Suprapubic skin (tissue), 4 donors: ENCODE measurements at regions not wholly inside any gene's neighbourhood (a gene's known extent, or its start where the extent isn't known, plus 50 kb on each side); places are given as distances from the start of the nearest gene placed in this dataset.

ENCODE experiments used
- DNase-seq, 2 donors: peaks; one replicate each; pipeline ENCODE4 v3.0.0-alpha.2; 2019; ENCODE audit warnings: low spot score in 2 of 2
- H3K27ac ChIP-seq: fragments of 200-600 bp; sonication (generic); one replicate; pipeline ENCODE4 v1.5.1; 2019
- H3K27me3 ChIP-seq: fragments of 200-600 bp; sonication (generic); one replicate; pipeline ENCODE4 v1.5.1; 2019
- H3K36me3 ChIP-seq: fragments of 200-600 bp; sonication (generic); one replicate; pipeline ENCODE4 v1.5.1; 2019
- H3K4me1 ChIP-seq: fragments of 200-600 bp; sonication (generic); one replicate; pipeline ENCODE4 v1.5.1; 2019
- H3K4me3 ChIP-seq: fragments of 200-600 bp; sonication (generic); one replicate; pipeline ENCODE4 v1.5.1; 2019; ENCODE audit warnings: mild to moderate bottlenecking
- H3K9me3 ChIP-seq: fragments of 200-600 bp; sonication (generic); one replicate; pipeline ENCODE4 v1.5.1; 2019
- CTCF ChIP-seq, 2 donors: fragments of 200-600 bp in 1 of 2; fragments of 450-650 bp in 1 of 2; sonication (generic) in 1 of 2; IDR thresholded peaks; one replicate each; pipeline ENCODE4 v1.5.1; 2016 to 2019; ENCODE audit warnings: antibody characterized with exemption in 2 of 2, mild to moderate bottlenecking in 1 of 2, moderate library complexity in 1 of 2
- EP300 ChIP-seq: sonication (generic); formaldehyde crosslinking; IDR thresholded peaks from one replicate; pipeline ENCODE4 v1.6.1; 2017; ENCODE audit warnings: antibody characterized with exemption
- POLR2A ChIP-seq, 2 donors: fragments of 450-650 bp; IDR thresholded peaks; one replicate each; pipeline ENCODE4 v1.6.1; 2017; ENCODE audit warnings: antibody characterized with exemption in 2 of 2, mild to moderate bottlenecking in 2 of 2, moderate library complexity in 2 of 2
- POLR2AphosphoS5 ChIP-seq, 3 donors: sonication (generic); formaldehyde crosslinking; IDR thresholded peaks; one replicate each; pipeline ENCODE4 v1.6.1; 2017; ENCODE audit warnings: antibody characterized with exemption in 3 of 3
- WGBS: methylation state at CpG from one replicate; pipeline ENCODE4 v1.1.5; 2018; 5-methylcytosine and 5-hydroxymethylcytosine counted together

- no peaks in the 10 kb centered on the region for H3K36me3 ChIP-seq
- DNase-seq, result no peak
- no peak overlapping the region for H3K4me3 ChIP-seq
- no peaks in the 10 kb centered on the region for H3K27me3 ChIP-seq
- no peak for TF ChIP-seq POLR2AphosphoS5 (IDR thresholded peaks at IDR 0.05)
- TF ChIP-seq POLR2A (IDR thresholded peaks at IDR 0.05), result no peak
- TF ChIP-seq CTCF (IDR thresholded peaks at IDR 0.05), result no peak
- no peaks in the 10 kb centered on the region for H3K4me1 ChIP-seq
- H3K9me3 ChIP-seq, result no peaks in the 10 kb centered on the region
- 83% methylated on average over 1 of the region's 1 CpG for WGBS
- H3K27ac ChIP-seq, result no peak overlapping the region
Measured at GRCh38 chr5:106543330-106543729, 1127.4 kb downstream of the EFNA5 start.

GRCh38 chr5:106530150-106530549, 1140.6 kb downstream of the EFNA5 start:
- no peak for TF ChIP-seq POLR2AphosphoS5 (IDR thresholded peaks at IDR 0.05)
- TF ChIP-seq EP300, result no peak
- no peak for TF ChIP-seq POLR2A (IDR thresholded peaks at IDR 0.05)
- Histone ChIP-seq H3K27me3 (no peaks in the 10 kb centered on the region), H3K4me3 (no peak overlapping the region), H3K27ac (no peak overlapping the region), H3K4me1 (no peaks in the 10 kb centered on the region), H3K36me3 (no peaks in the 10 kb centered on the region), H3K9me3 (no peaks in the 10 kb centered on the region)
- DNase-seq, result no peak

DNA sequence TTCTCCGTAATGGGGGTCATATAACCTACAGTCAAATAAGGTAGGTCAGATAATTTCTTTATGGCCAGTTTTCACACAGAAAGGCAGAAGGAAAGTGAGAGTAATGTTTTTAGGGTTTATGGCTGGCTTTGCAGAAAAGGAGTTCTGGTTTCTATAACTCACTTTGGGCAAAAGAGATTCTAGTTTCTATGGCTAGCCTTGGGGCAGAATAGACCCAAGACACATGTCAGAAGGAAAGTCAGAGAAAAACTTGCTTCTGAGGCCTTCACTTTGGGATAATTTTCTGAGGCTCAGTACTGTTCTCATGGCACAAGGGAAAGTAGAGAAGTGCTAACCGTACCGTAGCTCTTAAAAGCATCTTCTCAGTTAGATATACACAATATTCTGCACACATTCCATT, 1145.3 kb downstream of the EFNA5 start:
- Histone ChIP-seq H3K27ac (no peak overlapping the region), H3K9me3 (no peaks in the 10 kb centered on the region), H3K36me3 (no peaks in the 10 kb centered on the region), H3K27me3 (no peaks in the 10 kb centered on the region), H3K4me3 (no peak overlapping the region), H3K4me1 (no peaks in the 10 kb centered on the region)
- no peak for TF ChIP-seq POLR2AphosphoS5 (IDR thresholded peaks at IDR 0.05)
- 98% methylated on average over 3 of the region's 3 CpGs for WGBS
- DNase-seq, result no peak

- DNase-seq, result no peak
- H3K27me3 ChIP-seq, result no peaks in the 10 kb centered on the region
- H3K9me3 ChIP-seq, result no peaks in the 10 kb centered on the region
- H3K27ac ChIP-seq, result no peak overlapping the region
- TF ChIP-seq POLR2A (IDR thresholded peaks at IDR 0.05) (no peak), POLR2AphosphoS5 (IDR thresholded peaks at IDR 0.05) (no peak), EP300 (no peak), CTCF (IDR thresholded peaks at IDR 0.05) (no peak)
- H3K4me1 ChIP-seq, result no peaks in the 10 kb centered on the region
- H3K36me3 ChIP-seq, result no peaks in the 10 kb centered on the region
- no peak overlapping the region for H3K4me3 ChIP-seq
Measured at GRCh38 chr5:106523852-106524251, 1146.9 kb downstream of the EFNA5 start.

GRCh38 chr5:106522296-106522695, 1148.4 kb downstream of the EFNA5 start:
- no peaks in the 10 kb centered on the region for H3K9me3 ChIP-seq
- H3K27ac ChIP-seq, result no peak overlapping the region
- H3K4me3 ChIP-seq, result no peak overlapping the region
- WGBS, result 41% methylated on average over 6 of the region's 6 CpGs
- no peak for DNase-seq
- no peaks in the 10 kb centered on the region for H3K27me3 ChIP-seq
- no peaks in the 10 kb centered on the region for H3K4me1 ChIP-seq
- TF ChIP-seq EP300 (no peak), POLR2AphosphoS5 (IDR thresholded peaks at IDR 0.05) (no peak), CTCF (IDR thresholded peaks at IDR 0.05) (no peak), POLR2A (IDR thresholded peaks at IDR 0.05) (no peak)
- H3K36me3 ChIP-seq, result no peaks in the 10 kb centered on the region

DNA sequence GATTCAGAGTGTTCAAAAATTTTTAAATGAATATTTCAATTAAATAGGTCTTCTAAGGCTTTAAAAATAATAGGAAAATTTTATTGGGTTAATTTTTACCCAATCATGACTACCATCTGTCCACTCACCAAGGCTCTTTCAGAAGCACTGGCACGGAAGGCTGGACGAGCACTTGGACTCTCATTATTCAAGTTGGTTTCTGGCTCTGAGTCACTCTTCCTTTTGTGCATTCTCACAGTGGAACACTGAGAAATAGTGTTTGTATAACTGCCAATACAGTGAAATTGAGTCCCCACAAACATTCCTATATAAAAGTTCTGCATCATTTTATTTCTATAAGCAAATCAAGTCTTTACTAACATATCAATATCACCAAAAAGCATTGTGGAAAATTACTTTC, 1149.0 kb downstream of the EFNA5 start:
- no peak overlapping the region for H3K4me3 ChIP-seq
- TF ChIP-seq POLR2AphosphoS5 (IDR thresholded peaks at IDR 0.05) (no peak), CTCF (IDR thresholded peaks at IDR 0.05) (no peak), EP300 (no peak), POLR2A (IDR thresholded peaks at IDR 0.05) (no peak)
- no peaks in the 10 kb centered on the region for H3K27me3 ChIP-seq
- no peaks in the 10 kb centered on the region for H3K4me1 ChIP-seq
- 32% methylated on average over 2 of the region's 2 CpGs for WGBS
- H3K27ac ChIP-seq, result no peak overlapping the region
- DNase-seq, result no peak
- H3K36me3 ChIP-seq, result no peaks in the 10 kb centered on the region
- no peaks in the 10 kb centered on the region for H3K9me3 ChIP-seq
